ENCODE measurements at regions not wholly inside any gene's neighbourhood (a gene's known extent, or its start where the extent isn't known, plus 50 kb on each side); places are given as distances from the start of the nearest gene placed in this dataset.

DNA sequence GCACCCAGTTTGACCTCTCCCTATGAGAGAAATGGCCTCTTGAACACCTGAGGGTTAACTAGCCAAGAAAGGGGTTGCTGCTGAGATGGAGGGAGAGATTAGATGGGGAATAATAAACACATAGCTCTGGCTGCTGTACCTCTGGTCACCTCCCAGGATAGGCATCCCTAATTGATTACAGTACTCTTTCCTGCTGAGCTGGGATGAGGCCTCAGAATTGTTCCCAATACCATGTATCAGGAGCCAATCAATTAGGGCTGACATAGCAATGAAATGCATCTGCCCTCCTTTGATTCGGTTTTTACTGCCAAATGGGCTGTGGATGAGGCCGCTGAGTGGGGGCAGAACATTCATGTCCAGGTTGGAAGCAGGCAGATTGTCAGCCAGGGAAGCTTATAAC is 339.4 kb upstream of the SLCO3A1 start:
- H3K36me3 ChIP-seq (ENCODE audit: control insufficient read depth in 4 of 4, insufficient read depth in 3 of 4, low read depth in 1 of 4, low read length in 3 of 4), result no peaks in the 10 kb centered on the region
- DNase-seq (ENCODE audit: low spot score), result no peak
- no peak overlapping the region for H3K4me3 ChIP-seq (ENCODE audit: low read depth in 1 of 3, low read length in 3 of 3)
- 92% methylated on average over 2 of the region's 2 CpGs for WGBS
- no peak for TF ChIP-seq HNF4A (conservative IDR thresholded peaks at IDR 0.05)
- no peak for TF ChIP-seq FOXA2 (IDR thresholded peaks at IDR 0.05)
- TF ChIP-seq, protein P1, sequence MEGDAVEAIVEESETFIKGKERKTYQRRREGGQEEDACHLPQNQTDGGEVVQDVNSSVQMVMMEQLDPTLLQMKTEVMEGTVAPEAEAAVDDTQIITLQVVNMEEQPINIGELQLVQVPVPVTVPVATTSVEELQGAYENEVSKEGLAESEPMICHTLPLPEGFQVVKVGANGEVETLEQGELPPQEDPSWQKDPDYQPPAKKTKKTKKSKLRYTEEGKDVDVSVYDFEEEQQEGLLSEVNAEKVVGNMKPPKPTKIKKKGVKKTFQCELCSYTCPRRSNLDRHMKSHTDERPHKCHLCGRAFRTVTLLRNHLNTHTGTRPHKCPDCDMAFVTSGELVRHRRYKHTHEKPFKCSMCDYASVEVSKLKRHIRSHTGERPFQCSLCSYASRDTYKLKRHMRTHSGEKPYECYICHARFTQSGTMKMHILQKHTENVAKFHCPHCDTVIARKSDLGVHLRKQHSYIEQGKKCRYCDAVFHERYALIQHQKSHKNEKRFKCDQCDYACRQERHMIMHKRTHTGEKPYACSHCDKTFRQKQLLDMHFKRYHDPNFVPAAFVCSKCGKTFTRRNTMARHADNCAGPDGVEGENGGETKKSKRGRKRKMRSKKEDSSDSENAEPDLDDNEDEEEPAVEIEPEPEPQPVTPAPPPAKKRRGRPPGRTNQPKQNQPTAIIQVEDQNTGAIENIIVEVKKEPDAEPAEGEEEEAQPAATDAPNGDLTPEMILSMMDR (IDR thresholded peaks at IDR 0.05; ENCODE audit: low read depth, low read length, missing input control), result no peak
- TF ChIP-seq FOXA1 (IDR thresholded peaks at IDR 0.05), result no peak
- TF ChIP-seq, protein P2, sequence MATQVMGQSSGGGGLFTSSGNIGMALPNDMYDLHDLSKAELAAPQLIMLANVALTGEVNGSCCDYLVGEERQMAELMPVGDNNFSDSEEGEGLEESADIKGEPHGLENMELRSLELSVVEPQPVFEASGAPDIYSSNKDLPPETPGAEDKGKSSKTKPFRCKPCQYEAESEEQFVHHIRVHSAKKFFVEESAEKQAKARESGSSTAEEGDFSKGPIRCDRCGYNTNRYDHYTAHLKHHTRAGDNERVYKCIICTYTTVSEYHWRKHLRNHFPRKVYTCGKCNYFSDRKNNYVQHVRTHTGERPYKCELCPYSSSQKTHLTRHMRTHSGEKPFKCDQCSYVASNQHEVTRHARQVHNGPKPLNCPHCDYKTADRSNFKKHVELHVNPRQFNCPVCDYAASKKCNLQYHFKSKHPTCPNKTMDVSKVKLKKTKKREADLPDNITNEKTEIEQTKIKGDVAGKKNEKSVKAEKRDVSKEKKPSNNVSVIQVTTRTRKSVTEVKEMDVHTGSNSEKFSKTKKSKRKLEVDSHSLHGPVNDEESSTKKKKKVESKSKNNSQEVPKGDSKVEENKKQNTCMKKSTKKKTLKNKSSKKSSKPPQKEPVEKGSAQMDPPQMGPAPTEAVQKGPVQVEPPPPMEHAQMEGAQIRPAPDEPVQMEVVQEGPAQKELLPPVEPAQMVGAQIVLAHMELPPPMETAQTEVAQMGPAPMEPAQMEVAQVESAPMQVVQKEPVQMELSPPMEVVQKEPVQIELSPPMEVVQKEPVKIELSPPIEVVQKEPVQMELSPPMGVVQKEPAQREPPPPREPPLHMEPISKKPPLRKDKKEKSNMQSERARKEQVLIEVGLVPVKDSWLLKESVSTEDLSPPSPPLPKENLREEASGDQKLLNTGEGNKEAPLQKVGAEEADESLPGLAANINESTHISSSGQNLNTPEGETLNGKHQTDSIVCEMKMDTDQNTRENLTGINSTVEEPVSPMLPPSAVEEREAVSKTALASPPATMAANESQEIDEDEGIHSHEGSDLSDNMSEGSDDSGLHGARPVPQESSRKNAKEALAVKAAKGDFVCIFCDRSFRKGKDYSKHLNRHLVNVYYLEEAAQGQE (IDR thresholded peaks at IDR 0.05), result no peak
- TF ChIP-seq RXRA (IDR thresholded peaks at IDR 0.05), result no peak
- TF ChIP-seq YY1 (IDR thresholded peaks at IDR 0.05), result no peak
- no peak for TF ChIP-seq JUND (IDR thresholded peaks at IDR 0.05)
- TF ChIP-seq TAF1 (conservative IDR thresholded peaks at IDR 0.05), result no peak
- TF ChIP-seq GABPA (IDR thresholded peaks at IDR 0.05 in 1 of 2, conservative IDR thresholded peaks at IDR 0.05 in 1 of 2), result no peak
- TF ChIP-seq, protein P3, sequence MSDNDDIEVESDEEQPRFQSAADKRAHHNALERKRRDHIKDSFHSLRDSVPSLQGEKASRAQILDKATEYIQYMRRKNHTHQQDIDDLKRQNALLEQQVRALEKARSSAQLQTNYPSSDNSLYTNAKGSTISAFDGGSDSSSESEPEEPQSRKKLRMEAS (IDR thresholded peaks at IDR 0.05), result no peak
- TF ChIP-seq RAD21 (IDR thresholded peaks at IDR 0.05), result no peak
- H3K27ac ChIP-seq (ENCODE audit: low read depth in 1 of 2, low read length in 2 of 2), result no peak overlapping the region
- H3K9me3 ChIP-seq (ENCODE audit: control insufficient read depth in 4 of 4, low read length in 3 of 4), result no peaks in the 10 kb centered on the region
- H3K9ac ChIP-seq (ENCODE audit: low read depth in 1 of 2, low read length in 2 of 2), result no peak overlapping the region
- no peaks in the 10 kb centered on the region for H3K27me3 ChIP-seq (ENCODE audit: control insufficient read depth in 4 of 4, insufficient read depth in 4 of 4, low read length in 3 of 4)
- H3K4me1 ChIP-seq (ENCODE audit: control insufficient read depth in 4 of 4, insufficient read depth in 4 of 4, low read length in 3 of 4), result no peaks in the 10 kb centered on the region

DNA sequence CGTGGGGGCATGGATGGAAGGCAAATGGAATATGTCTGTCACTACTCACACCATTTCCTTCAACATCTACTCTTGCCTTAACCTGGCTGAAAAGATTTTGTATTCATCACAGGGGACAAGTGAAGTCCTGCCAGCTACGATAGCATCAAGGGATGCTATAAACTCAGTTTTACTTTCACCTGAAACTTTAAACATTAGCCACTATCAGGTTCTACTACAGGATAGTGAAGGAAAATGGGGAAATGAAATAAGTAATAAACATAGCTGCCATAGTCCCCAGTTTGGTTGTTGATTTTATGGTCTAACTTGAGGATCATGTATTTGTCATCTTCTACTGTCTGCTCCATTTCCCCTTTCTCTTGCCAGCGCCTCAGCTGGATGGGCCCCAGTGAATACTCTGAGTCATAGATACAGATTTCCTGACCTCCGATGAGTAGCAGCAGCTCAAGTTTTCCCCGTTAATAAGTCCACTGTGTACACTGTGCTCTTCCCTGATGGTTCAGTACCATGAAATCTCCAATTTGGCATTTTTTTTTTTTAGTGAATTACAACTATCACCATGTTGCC is 338.2 kb upstream of the SLCO3A1 start:
- Histone ChIP-seq H3K9me3 (ENCODE audit: control insufficient read depth in 4 of 4, low read length in 3 of 4) (no peaks in the 10 kb centered on the region), H3K4me3 (ENCODE audit: low read depth in 1 of 3, low read length in 3 of 3) (no peak overlapping the region), H3K9ac (ENCODE audit: low read depth in 1 of 2, low read length in 2 of 2) (no peak overlapping the region), H3K4me1 (ENCODE audit: control insufficient read depth in 4 of 4, insufficient read depth in 4 of 4, low read length in 3 of 4) (no peaks in the 10 kb centered on the region), H3K36me3 (ENCODE audit: control insufficient read depth in 4 of 4, insufficient read depth in 3 of 4, low read depth in 1 of 4, low read length in 3 of 4) (no peaks in the 10 kb centered on the region), H3K27ac (ENCODE audit: low read depth in 1 of 2, low read length in 2 of 2) (no peak overlapping the region), H3K27me3 (ENCODE audit: control insufficient read depth in 4 of 4, insufficient read depth in 4 of 4, low read length in 3 of 4) (no peaks in the 10 kb centered on the region)
- DNase-seq (ENCODE audit: low spot score), result no peak
- TF ChIP-seq, protein P2 (IDR thresholded peaks at IDR 0.05), result no peak
- TF ChIP-seq GABPA (IDR thresholded peaks at IDR 0.05 in 1 of 2, conservative IDR thresholded peaks at IDR 0.05 in 1 of 2) (no peak), JUND (IDR thresholded peaks at IDR 0.05) (no peak), HNF4A (conservative IDR thresholded peaks at IDR 0.05) (no peak)
- TF ChIP-seq, protein P4, sequence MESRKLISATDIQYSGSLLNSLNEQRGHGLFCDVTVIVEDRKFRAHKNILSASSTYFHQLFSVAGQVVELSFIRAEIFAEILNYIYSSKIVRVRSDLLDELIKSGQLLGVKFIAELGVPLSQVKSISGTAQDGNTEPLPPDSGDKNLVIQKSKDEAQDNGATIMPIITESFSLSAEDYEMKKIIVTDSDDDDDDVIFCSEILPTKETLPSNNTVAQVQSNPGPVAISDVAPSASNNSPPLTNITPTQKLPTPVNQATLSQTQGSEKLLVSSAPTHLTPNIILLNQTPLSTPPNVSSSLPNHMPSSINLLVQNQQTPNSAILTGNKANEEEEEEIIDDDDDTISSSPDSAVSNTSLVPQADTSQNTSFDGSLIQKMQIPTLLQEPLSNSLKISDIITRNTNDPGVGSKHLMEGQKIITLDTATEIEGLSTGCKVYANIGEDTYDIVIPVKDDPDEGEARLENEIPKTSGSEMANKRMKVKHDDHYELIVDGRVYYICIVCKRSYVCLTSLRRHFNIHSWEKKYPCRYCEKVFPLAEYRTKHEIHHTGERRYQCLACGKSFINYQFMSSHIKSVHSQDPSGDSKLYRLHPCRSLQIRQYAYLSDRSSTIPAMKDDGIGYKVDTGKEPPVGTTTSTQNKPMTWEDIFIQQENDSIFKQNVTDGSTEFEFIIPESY (IDR thresholded peaks at IDR 0.05), result no peak
- WGBS, result 73% methylated on average over 5 of the region's 5 CpGs
